Endothelial cell of umbilical vein (primary cell): ENCODE measurements at regions not wholly inside any gene's neighbourhood (a gene's known extent, or its start where the extent isn't known, plus 50 kb on each side); places are given as distances from the start of the nearest gene placed in this dataset.

Source experiments
- BruUV-seq: library from RNA; stranded (reverse); fragments of 400-500 nt; replicated peaks from 2 replicates; lab custom pipeline; 2021; lab: Mats Ljungman, UMichigan
- CTCF ChIA-PET: fragments of 300-600, 350-600 bp; sonication (Branson Sonifier 250); formaldehyde crosslinking; loops from one replicate; lab custom pipeline; 2021; ENCODE audit warnings: antibody characterized with exemption, inconsistent platforms; lab: Charles Lee
- POLR2A ChIA-PET: fragments of 300-600, 350-600 bp; sonication (Branson Sonifier 250); formaldehyde crosslinking; loops from one replicate; lab custom pipeline; 2021; ENCODE audit warnings: antibody characterized with exemption, inconsistent platforms; lab: Charles Lee
- DNase-seq: peaks from one replicate; pipeline ENCODE4 v3.0.0-alpha.2; 2011; ENCODE audit warnings: low read depth, low spot score
- FAIRE-seq: peaks from 2 replicates; lab custom pipeline; 2011; peaks lifted over from hg19 to GRCh38; lab: Jason Lieb, UNC
- H2AFZ ChIP-seq: 2 replicates; pipeline ENCODE4 v1.6.0; 2012; ENCODE audit warnings: low read depth, low read length, control low read depth, inconsistent platforms
- H3K27ac ChIP-seq: 2 replicates; pipeline ENCODE4 v1.5.1; 2011; ENCODE audit warnings: low read depth, mild to moderate bottlenecking, control low read depth, low read length, moderate library complexity; ENCODE audit not compliant: insufficient read depth
- H3K27me3 ChIP-seq, 2 experiments: 2 replicates each; pipeline versions ENCODE4 v1.6.0 to v1.6.1; 2011; ENCODE audit warnings: low read length in 2 of 2, mixed read lengths in 1 of 2; ENCODE audit not compliant: control insufficient read depth in 2 of 2, insufficient read depth in 2 of 2
- H3K36me3 ChIP-seq, 2 experiments: 2 replicates in 1 of 2; 3 replicates in 1 of 2; pipeline ENCODE4 v1.5.1; 2011; ENCODE audit warnings: low read length in 2 of 2, mild to moderate bottlenecking in 1 of 2, moderate library complexity in 1 of 2; ENCODE audit not compliant: control insufficient read depth in 2 of 2, insufficient read depth in 2 of 2; ENCODE audit errors: extremely low read depth in 1 of 2
- H3K4me1 ChIP-seq: 3 replicates; pipeline ENCODE4 v1.5.1; 2011; ENCODE audit warnings: mild to moderate bottlenecking, low read length; ENCODE audit not compliant: control insufficient read depth, insufficient read depth; ENCODE audit errors: extremely low read depth
- H3K4me2 ChIP-seq: 2 replicates; pipeline ENCODE4 v1.6.1; 2011; ENCODE audit warnings: low read length, control low read depth, mixed read lengths; ENCODE audit not compliant: insufficient read depth
- H3K4me3 ChIP-seq, 3 experiments: fragments of 200-600 bp in 1 of 3; sonication (generic), shearing (Covaris generic) in 1 of 3; replicated peaks in 1 of 3; 2 replicates each; pipeline ENCODE4 v1.5.1; 2011 to 2016; ENCODE audit warnings: control low read depth in 3 of 3, low read length in 3 of 3, mild to moderate bottlenecking in 2 of 3, inconsistent platforms in 1 of 3, low read depth in 1 of 3, moderate library complexity in 1 of 3; ENCODE audit not compliant: insufficient read depth in 1 of 3
- H3K79me2 ChIP-seq: 2 replicates; pipeline ENCODE4 v1.6.0; 2012; ENCODE audit warnings: low read length, inconsistent platforms; ENCODE audit not compliant: control insufficient read depth, insufficient read depth
- H3K9ac ChIP-seq: replicated peaks from 2 replicates; pipeline ENCODE3; 2011; ENCODE audit warnings: low read length, control low read depth; ENCODE audit not compliant: insufficient read depth; ENCODE audit errors: extremely low read depth
- H3K9me1 ChIP-seq: replicated peaks from 3 replicates; pipeline ENCODE4 v1.6.0; 2011; ENCODE audit warnings: mild to moderate bottlenecking, low read length; ENCODE audit not compliant: control insufficient read depth, insufficient read depth; ENCODE audit errors: extremely low read depth
- H3K9me3 ChIP-seq: replicated peaks from 2 replicates; pipeline ENCODE4 v1.5.1; 2012; ENCODE audit warnings: low read length, inconsistent platforms; ENCODE audit not compliant: control insufficient read depth, insufficient read depth
- H4K20me1 ChIP-seq: replicated peaks from 2 replicates; pipeline ENCODE3; 2011; ENCODE audit warnings: mild to moderate bottlenecking, low read length; ENCODE audit not compliant: control insufficient read depth, insufficient read depth; ENCODE audit errors: extremely low read depth
- EZH2 ChIP-seq: IDR thresholded peaks from 2 replicates; pipeline ENCODE4 v1.6.1; 2012; ENCODE audit warnings: borderline replicate concordance, low read depth, mild to moderate bottlenecking, moderate library complexity, low read length, inconsistent platforms; ENCODE audit not compliant: severe bottlenecking
- FOS ChIP-seq: IDR thresholded peaks from 2 replicates; pipeline ENCODE4 v1.6.1; 2011; ENCODE audit warnings: mild to moderate bottlenecking, low read length, moderate library complexity, borderline replicate concordance; ENCODE audit not compliant: insufficient read depth
- GATA2 ChIP-seq: IDR thresholded peaks from 2 replicates; pipeline ENCODE4 v1.7.0; 2011; ENCODE audit warnings: low read depth, mild to moderate bottlenecking, moderate library complexity, mixed read lengths, low read length; ENCODE audit not compliant: insufficient read length, insufficient read depth
- JUN ChIP-seq: IDR thresholded peaks from 2 replicates; pipeline ENCODE4 v1.6.1; 2011; ENCODE audit warnings: borderline replicate concordance, low read depth; ENCODE audit not compliant: insufficient read length, insufficient read depth
- MYC ChIP-seq: IDR thresholded peaks from one replicate; pipeline ENCODE4 v1.6.1; 2011; ENCODE audit warnings: mild to moderate bottlenecking, low read depth, low read length
- POLR2A ChIP-seq: IDR thresholded peaks from 2 replicates; pipeline ENCODE4 v1.6.1; 2012; ENCODE audit warnings: low read depth, mild to moderate bottlenecking, control low read depth, low read length
- POLR2AphosphoS5 ChIP-seq: IDR thresholded peaks from 2 replicates; pipeline ENCODE4 v1.6.1; 2012; ENCODE audit warnings: low read depth, mild to moderate bottlenecking, control low read depth, low read length, moderate library complexity; ENCODE audit not compliant: insufficient read depth
- dilution Hi-C: fragments of 300-500 bp; cut with MboI; formaldehyde crosslinking; loops from one replicate; pipeline ENCODE4 v1.15.0; 2019; ENCODE audit warnings: low sequenced_read_pairs; ENCODE audit not compliant: extremely low pct_ligation_motif_present
- intact Hi-C: fragments of 100-400 bp; cut with micrococcal nuclease; formaldehyde crosslinking; loops from one replicate; pipeline ENCODE4 v1.10.0; 2022
- TF ChIP-seq, protein P1 (sequence below): IDR thresholded peaks from 2 replicates; pipeline ENCODE4 v1.6.1; 2011; ENCODE audit not compliant: insufficient read depth, insufficient read length
- TF ChIP-seq, protein P2 (sequence below), 2 donors: IDR thresholded peaks; 1 replicate in 1 of 2; 2 replicates in 1 of 2; pipeline ENCODE4 v1.5.1; 2011; ENCODE audit warnings: low read length in 2 of 2, mild to moderate bottlenecking in 2 of 2, moderate library complexity in 2 of 2, control low read depth in 1 of 2, inconsistent platforms in 1 of 2, low read depth in 1 of 2; ENCODE audit not compliant: insufficient read depth in 1 of 2; ENCODE audit errors: extremely low read depth in 1 of 2

DNA sequence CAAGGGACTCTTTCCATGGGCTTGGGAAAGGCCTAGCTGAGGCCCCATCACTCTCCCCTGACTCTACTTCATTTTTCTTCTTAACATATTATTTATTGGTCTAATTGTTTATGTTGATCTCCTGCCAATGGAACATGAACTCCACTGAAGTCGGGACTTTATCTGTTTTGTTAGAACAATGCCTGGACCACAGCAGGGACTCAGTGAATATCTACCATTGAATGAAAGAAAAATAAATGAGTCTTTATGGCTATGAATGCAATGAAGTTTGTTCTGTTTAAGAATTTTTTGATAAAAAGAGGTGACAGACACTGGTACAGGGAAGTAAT, 112.3 kb downstream of the ADAMTS15 start:
- BruUV-seq, result no TSS peak
- no peaks in the 10 kb centered on the region for H3K4me1 ChIP-seq
- FAIRE-seq (no peak), DNase-seq (no peak)
- no peak overlapping the region for H2AFZ ChIP-seq
- no peaks in the 10 kb centered on the region for H3K79me2 ChIP-seq
- H3K9ac ChIP-seq, result no peak overlapping the region
- H3K9me3 ChIP-seq, result no peaks in the 10 kb centered on the region
- no peaks in the 10 kb centered on the region for H3K36me3 ChIP-seq
- no peaks in the 10 kb centered on the region for H3K9me1 ChIP-seq
- H3K27me3 ChIP-seq, result no peaks in the 10 kb centered on the region
- H3K4me3 ChIP-seq, result no peak overlapping the region
- no peak overlapping the region for H3K27ac ChIP-seq
- dilution Hi-C loops (no loop called here), intact Hi-C loops (no loop called here)
- POLR2A ChIA-PET, result no interaction called here
- CTCF ChIA-PET, result no interaction called here
- no peaks in the 10 kb centered on the region for H4K20me1 ChIP-seq
- no peak overlapping the region for H3K4me2 ChIP-seq
- no peak for TF ChIP-seq JUN
- TF ChIP-seq POLR2A, result no peak
- no peak for TF ChIP-seq MYC
- TF ChIP-seq, protein P1, sequence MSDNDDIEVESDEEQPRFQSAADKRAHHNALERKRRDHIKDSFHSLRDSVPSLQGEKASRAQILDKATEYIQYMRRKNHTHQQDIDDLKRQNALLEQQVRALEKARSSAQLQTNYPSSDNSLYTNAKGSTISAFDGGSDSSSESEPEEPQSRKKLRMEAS, result no peak
- TF ChIP-seq EZH2, result no peak
- TF ChIP-seq GATA2, result no peak
- no peak for TF ChIP-seq FOS
- TF ChIP-seq, protein P2, sequence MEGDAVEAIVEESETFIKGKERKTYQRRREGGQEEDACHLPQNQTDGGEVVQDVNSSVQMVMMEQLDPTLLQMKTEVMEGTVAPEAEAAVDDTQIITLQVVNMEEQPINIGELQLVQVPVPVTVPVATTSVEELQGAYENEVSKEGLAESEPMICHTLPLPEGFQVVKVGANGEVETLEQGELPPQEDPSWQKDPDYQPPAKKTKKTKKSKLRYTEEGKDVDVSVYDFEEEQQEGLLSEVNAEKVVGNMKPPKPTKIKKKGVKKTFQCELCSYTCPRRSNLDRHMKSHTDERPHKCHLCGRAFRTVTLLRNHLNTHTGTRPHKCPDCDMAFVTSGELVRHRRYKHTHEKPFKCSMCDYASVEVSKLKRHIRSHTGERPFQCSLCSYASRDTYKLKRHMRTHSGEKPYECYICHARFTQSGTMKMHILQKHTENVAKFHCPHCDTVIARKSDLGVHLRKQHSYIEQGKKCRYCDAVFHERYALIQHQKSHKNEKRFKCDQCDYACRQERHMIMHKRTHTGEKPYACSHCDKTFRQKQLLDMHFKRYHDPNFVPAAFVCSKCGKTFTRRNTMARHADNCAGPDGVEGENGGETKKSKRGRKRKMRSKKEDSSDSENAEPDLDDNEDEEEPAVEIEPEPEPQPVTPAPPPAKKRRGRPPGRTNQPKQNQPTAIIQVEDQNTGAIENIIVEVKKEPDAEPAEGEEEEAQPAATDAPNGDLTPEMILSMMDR (IDR thresholded peaks at IDR 0.05; ENCODE audit: extremely low read depth in 1 of 2, insufficient read depth in 1 of 2, low read depth in 1 of 2, low read length in 2 of 2), result no peak
- TF ChIP-seq POLR2AphosphoS5, result no peak
